ENCODE measurements at regions not wholly inside any gene's neighbourhood (a gene's known extent, or its start where the extent isn't known, plus 50 kb on each side); places are given as distances from the start of the nearest gene placed in this dataset.

GRCh38 chr13:34030782-34031181 is 212.8 kb downstream of the RFC3 start:
- DNase-seq (ENCODE audit: low read depth) = no peak
- H3K4me3 ChIP-seq (ENCODE audit: control insufficient read depth, low read depth, low read length) = no peak overlapping the region
- TF ChIP-seq CTCF (conservative IDR thresholded peaks at IDR 0.05; ENCODE audit: control insufficient read depth, insufficient read depth, low read depth, low read length) = no peak

- no peak for DNase-seq (ENCODE audit: low read depth)
- H3K4me3 ChIP-seq (ENCODE audit: control insufficient read depth, low read depth, low read length) = no peak overlapping the region
- no peak for TF ChIP-seq CTCF (conservative IDR thresholded peaks at IDR 0.05; ENCODE audit: control insufficient read depth, insufficient read depth, low read depth, low read length)
These were observed 213.7 kb downstream of the RFC3 start for GRCh38 chr13:34031610-34032009.

GRCh38 chr13:34034411-34034810 is 216.5 kb downstream of the RFC3 start:
- peak; percentile 30 for DNase-seq (ENCODE audit: low read depth)
- no peak overlapping the region for H3K4me3 ChIP-seq (ENCODE audit: control insufficient read depth, low read depth, low read length)
- TF ChIP-seq CTCF (conservative IDR thresholded peaks at IDR 0.05; ENCODE audit: control insufficient read depth, insufficient read depth, low read depth, low read length) = no peak

- TF ChIP-seq CTCF (conservative IDR thresholded peaks at IDR 0.05; ENCODE audit: control insufficient read depth, insufficient read depth, low read depth, low read length) = no peak
- no peak overlapping the region for H3K4me3 ChIP-seq (ENCODE audit: control insufficient read depth, low read depth, low read length)
- no peak for DNase-seq (ENCODE audit: low read depth)
These were observed 217.2 kb downstream of the RFC3 start for GRCh38 chr13:34035178-34035577.

- H3K4me3 ChIP-seq (ENCODE audit: control insufficient read depth, low read depth, low read length) = no peak overlapping the region
- TF ChIP-seq CTCF (conservative IDR thresholded peaks at IDR 0.05; ENCODE audit: control insufficient read depth, insufficient read depth, low read depth, low read length) = no peak
- peak; percentile 15 for DNase-seq (ENCODE audit: low read depth)
These were observed 217.9 kb downstream of the RFC3 start for GRCh38 chr13:34035676-34036325.

GRCh38 chr13:34037636-34038540 is 219.9 kb downstream of the RFC3 start:
- H3K4me3 ChIP-seq (ENCODE audit: control insufficient read depth, low read depth, low read length) = no peak overlapping the region
- no peak for TF ChIP-seq CTCF (conservative IDR thresholded peaks at IDR 0.05; ENCODE audit: control insufficient read depth, insufficient read depth, low read depth, low read length)
- DNase-seq (ENCODE audit: low read depth) = peak; percentile 4
